H1 (cell line): ENCODE measurements at regions not wholly inside any gene's neighbourhood (a gene's known extent, or its start where the extent isn't known, plus 50 kb on each side); places are given as distances from the start of the nearest gene placed in this dataset.

Experiments
- CTCF ChIA-PET: fragments of 300-600 bp; sonication (Branson Sonifier 250); formaldehyde crosslinking; loops from one replicate; lab custom pipeline; 2021; ENCODE audit not compliant: partially characterized antibody; lab: Charles Lee
- POLR2A ChIA-PET: fragments of 300-600 bp; sonication (Branson Sonifier 250); formaldehyde crosslinking; loops from one replicate; lab custom pipeline; 2021; ENCODE audit warnings: inconsistent platforms; ENCODE audit not compliant: partially characterized antibody; lab: Charles Lee
- DNase-seq, 2 experiments: peaks; one replicate each; pipeline versions ENCODE4 v3.0.0 to v3.0.0-alpha.2; 2010 to 2022; ENCODE audit warnings: low spot score in 2 of 2, low read depth in 1 of 2, mixed read lengths in 1 of 2
- FAIRE-seq: peaks from 2 replicates; lab custom pipeline; 2011; peaks lifted over from hg19 to GRCh38; lab: Jason Lieb, UNC
- H2AFZ ChIP-seq: 2 replicates; pipeline ENCODE4 v1.8.1; 2012; ENCODE audit warnings: low read length, inconsistent platforms
- H2AK5ac ChIP-seq: 2 replicates; pipeline ENCODE4 v1.6.1; 2013; ENCODE audit warnings: low read depth, low read length
- H2BK120ac ChIP-seq: replicated peaks from 2 replicates; pipeline ENCODE3; 2013; ENCODE audit warnings: low read depth, low read length, inconsistent platforms
- H2BK12ac ChIP-seq: 2 replicates; pipeline ENCODE4 v1.6.1; 2013; ENCODE audit warnings: low read depth, low read length
- H2BK15ac ChIP-seq: 2 replicates; pipeline ENCODE4 v1.6.1; 2013; ENCODE audit warnings: low read length
- H2BK20ac ChIP-seq: 2 replicates; pipeline ENCODE4 v1.6.1; 2013; ENCODE audit warnings: low read length
- H2BK5ac ChIP-seq: 2 replicates; pipeline ENCODE4 v1.6.1; 2013; ENCODE audit warnings: low read depth, low read length
- H3K14ac ChIP-seq: 2 replicates; pipeline ENCODE4 v1.6.1; 2013; ENCODE audit warnings: inconsistent platforms; ENCODE audit not compliant: insufficient read length
- H3K18ac ChIP-seq: 2 replicates; pipeline ENCODE4 v1.6.1; 2013; ENCODE audit warnings: low read length; ENCODE audit errors: extremely low read depth
- H3K23ac ChIP-seq: 2 replicates; pipeline ENCODE4 v1.6.1; 2013; ENCODE audit warnings: inconsistent platforms; ENCODE audit not compliant: insufficient read length
- H3K23me2 ChIP-seq: 2 replicates; pipeline ENCODE4 v1.6.1; 2013; ENCODE audit warnings: low read depth, low read length
- H3K27ac ChIP-seq: 2 replicates; pipeline ENCODE4 v1.6.1; 2011; ENCODE audit warnings: low read depth, low read length, inconsistent platforms
- H3K27me3 ChIP-seq, 4 experiments: replicated peaks in 1 of 4; 1 replicate in 1 of 4; 2 replicates in 3 of 4; pipeline versions ENCODE4 v1.6.1 to v1.8.1; 2011 to 2013; ENCODE audit warnings: low read length in 3 of 4, mild to moderate bottlenecking in 3 of 4, inconsistent platforms in 2 of 4, mixed read lengths in 2 of 4, moderate library complexity in 1 of 4; ENCODE audit not compliant: control insufficient read depth in 3 of 4, insufficient read depth in 3 of 4; ENCODE audit errors: extremely low read depth in 1 of 4
- H3K36me3 ChIP-seq, 4 experiments: 2 replicates each; pipeline versions ENCODE4 v1.6.1 to v1.8.1; 2011 to 2013; ENCODE audit warnings: mild to moderate bottlenecking in 4 of 4, low read length in 3 of 4, moderate library complexity in 2 of 4, control low read depth in 1 of 4, inconsistent platforms in 1 of 4; ENCODE audit not compliant: insufficient read depth in 4 of 4, control insufficient read depth in 2 of 4
- H3K4ac ChIP-seq: replicated peaks from 2 replicates; pipeline ENCODE3; 2013; ENCODE audit warnings: low read length, low read depth, mixed read lengths, inconsistent platforms; ENCODE audit not compliant: insufficient read length
- H3K4me1 ChIP-seq, 4 experiments: replicated peaks in 1 of 4; 1 replicate in 1 of 4; 2 replicates in 3 of 4; pipeline versions ENCODE4 v1.6.1 to v1.8.1; 2011 to 2013; ENCODE audit warnings: low read length in 3 of 4, inconsistent platforms in 2 of 4, mixed read lengths in 1 of 4; ENCODE audit not compliant: insufficient read depth in 4 of 4, control insufficient read depth in 3 of 4
- H3K4me2 ChIP-seq, 2 experiments: 2 replicates each; pipeline versions ENCODE4 v1.6.1 to v1.8.1; 2011 to 2013; ENCODE audit warnings: low read depth in 2 of 2, low read length in 2 of 2, control low read depth in 1 of 2, inconsistent platforms in 1 of 2, mild to moderate bottlenecking in 1 of 2; ENCODE audit not compliant: insufficient read depth in 1 of 2
- H3K4me3 ChIP-seq, 4 experiments: fragments of 200-600, 300-600 bp in 1 of 4; sonication (generic), shearing (Covaris generic), sonication (Bioruptor Twin) in 1 of 4; 2 replicates each; pipeline versions ENCODE4 v1.5.1 to v1.8.1; 2011 to 2016; ENCODE audit warnings: low read length in 4 of 4, low read depth in 3 of 4, control low read depth in 2 of 4, inconsistent platforms in 2 of 4, mild to moderate bottlenecking in 2 of 4, mixed read lengths in 1 of 4, moderate library complexity in 1 of 4; ENCODE audit not compliant: insufficient read depth in 2 of 4; ENCODE audit errors: extremely low read depth in 1 of 4
- H3K56ac ChIP-seq: replicated peaks from 2 replicates; pipeline ENCODE3; 2013; ENCODE audit warnings: low read depth, mild to moderate bottlenecking, mixed read lengths, low read length, inconsistent platforms; ENCODE audit not compliant: insufficient read length
- H3K79me1 ChIP-seq: 2 replicates; pipeline ENCODE4 v1.6.1; 2013; ENCODE audit warnings: low read depth, low read length, control low read depth
- H3K79me2 ChIP-seq, 2 experiments: 2 replicates each; pipeline versions ENCODE4 v1.6.1 to v1.8.1; 2012 to 2013; ENCODE audit warnings: low read length in 2 of 2, mild to moderate bottlenecking in 2 of 2, inconsistent platforms in 1 of 2; ENCODE audit not compliant: insufficient read depth in 2 of 2, control insufficient read depth in 1 of 2
- H3K9ac ChIP-seq, 4 experiments: replicated peaks in 1 of 4; 1 replicate in 1 of 4; 2 replicates in 3 of 4; pipeline versions ENCODE4 v1.6.1 to v1.8.1; 2011 to 2013; ENCODE audit warnings: low read depth in 3 of 4, low read length in 3 of 4, control low read depth in 2 of 4, mild to moderate bottlenecking in 2 of 4, moderate library complexity in 2 of 4, inconsistent platforms in 1 of 4; ENCODE audit errors: extremely low read depth in 1 of 4
- H3K9me3 ChIP-seq, 2 experiments: 2 replicates each; pipeline versions ENCODE4 v1.6.1 to v1.8.1; 2012 to 2013; ENCODE audit warnings: mild to moderate bottlenecking in 2 of 2, moderate library complexity in 2 of 2, control low read depth in 1 of 2, inconsistent platforms in 1 of 2, low read depth in 1 of 2, low read length in 1 of 2, mixed read lengths in 1 of 2; ENCODE audit not compliant: insufficient read depth in 2 of 2
- H4K20me1 ChIP-seq, 2 experiments: replicated peaks in 1 of 2; 2 replicates each; pipeline versions ENCODE3 to v1.8.1; 2011 to 2013; ENCODE audit warnings: inconsistent platforms in 2 of 2, low read length in 2 of 2, mild to moderate bottlenecking in 1 of 2; ENCODE audit not compliant: insufficient read depth in 2 of 2, control insufficient read depth in 1 of 2
- H4K5ac ChIP-seq: 2 replicates; pipeline ENCODE4 v1.6.1; 2013; ENCODE audit warnings: low read length, low read depth, mixed read lengths, inconsistent platforms; ENCODE audit not compliant: insufficient read length
- H4K8ac ChIP-seq: 2 replicates; pipeline ENCODE4 v1.8.0; 2013; ENCODE audit warnings: mild to moderate bottlenecking, moderate library complexity, low read length, inconsistent platforms; ENCODE audit not compliant: insufficient read depth; ENCODE audit errors: extremely low read depth
- H4K91ac ChIP-seq: replicated peaks from 2 replicates; pipeline ENCODE3; 2013; ENCODE audit warnings: low read length, mixed read lengths, inconsistent platforms; ENCODE audit not compliant: insufficient read length
- ATF3 ChIP-seq: IDR thresholded peaks from 2 replicates; pipeline ENCODE4 v1.6.1; 2011; ENCODE audit warnings: low read depth, mild to moderate bottlenecking, low read length; ENCODE audit not compliant: insufficient read depth
- BRCA1 ChIP-seq: IDR thresholded peaks from 2 replicates; pipeline ENCODE4 v1.6.1; 2012; ENCODE audit warnings: low read depth, low read length, improper control_type of control experiment
- E2F6 ChIP-seq: IDR thresholded peaks from 2 replicates; pipeline ENCODE4 v1.6.1; 2012; ENCODE audit warnings: inconsistent platforms
- GABPA ChIP-seq: IDR thresholded peaks from 2 replicates; pipeline ENCODE4 v1.6.1; 2011; ENCODE audit warnings: mild to moderate bottlenecking, low read length, moderate library complexity, borderline replicate concordance; ENCODE audit not compliant: insufficient read depth
- GTF2F1 ChIP-seq: IDR thresholded peaks from 2 replicates; pipeline ENCODE4 v1.6.1; 2012; ENCODE audit warnings: low read depth, low read length, improper control_type of control experiment, borderline replicate concordance
- JUND ChIP-seq: IDR thresholded peaks from 2 replicates; pipeline ENCODE4 v1.6.1; 2011; ENCODE audit warnings: mild to moderate bottlenecking, improper control_type of control experiment, low read length
- MAFK ChIP-seq: IDR thresholded peaks from 2 replicates; pipeline ENCODE4 v1.6.1; 2012; ENCODE audit warnings: low read depth, mild to moderate bottlenecking, improper control_type of control experiment, low read length
- PHF8 ChIP-seq: fragments of 200-600 bp; sonication (generic); conservative IDR thresholded peaks from 2 replicates; pipeline ENCODE4 v1.7.1; 2012; ENCODE audit warnings: low read depth, mild to moderate bottlenecking, inconsistent platforms, low read length, moderate library complexity
- POLR2A ChIP-seq, 2 experiments: IDR thresholded peaks; 1 replicate in 1 of 2; 2 replicates in 1 of 2; pipeline ENCODE4 v1.6.1; 2011; ENCODE audit warnings: low read depth in 2 of 2, low read length in 2 of 2, mild to moderate bottlenecking in 2 of 2; ENCODE audit errors: control extremely low read depth in 1 of 2
- POU5F1 ChIP-seq: IDR thresholded peaks from 2 replicates; pipeline ENCODE4 v1.6.1; 2011; ENCODE audit warnings: low read depth, mild to moderate bottlenecking, low read length, moderate library complexity
- SRF ChIP-seq: IDR thresholded peaks from 2 replicates; pipeline ENCODE4 v1.6.1; 2011; ENCODE audit warnings: mild to moderate bottlenecking, low read depth, low read length, moderate library complexity
- TCF12 ChIP-seq: IDR thresholded peaks from 2 replicates; pipeline ENCODE4 v1.6.1; 2011; ENCODE audit warnings: low read depth, mild to moderate bottlenecking, low read length
- USF2 ChIP-seq: IDR thresholded peaks from 2 replicates; pipeline ENCODE4 v1.6.1; 2011; ENCODE audit warnings: low read length, improper control_type of control experiment
- ZNF274 ChIP-seq: IDR thresholded peaks from 2 replicates; pipeline ENCODE4 v1.7.0; 2012; ENCODE audit warnings: low read length, borderline replicate concordance; ENCODE audit errors: extremely low read depth
- WGBS, 2 experiments: shearing (Covaris generic) in 1 of 2; methylation state at CpG; one replicate each; pipeline versions ENCODE4 v1.1.6 to v1.1.7; 2013 to 2015; ENCODE audit warnings: low lambda C conversion rate in 2 of 2, mixed read lengths in 2 of 2, inconsistent platforms in 1 of 2, low coverage in 1 of 2, missing lambda C conversion rate in 1 of 2; ENCODE audit not compliant: insufficient replicate concordance in 2 of 2, insufficient coverage in 1 of 2, insufficient read length in 1 of 2; ENCODE audit errors: extremely low coverage in 1 of 2, missing lambda C conversion rate in 1 of 2; 5-methylcytosine and 5-hydroxymethylcytosine counted together

- no peak overlapping the region for H4K91ac ChIP-seq
- H3K9me3 ChIP-seq: no peaks in the 10 kb centered on the region
- no peak overlapping the region for H3K14ac ChIP-seq
- no peaks in the 10 kb centered on the region for H4K20me1 ChIP-seq
- no peaks in the 10 kb centered on the region for H3K79me2 ChIP-seq
- H4K5ac ChIP-seq: no peak overlapping the region
- no peaks in the 10 kb centered on the region for H3K79me1 ChIP-seq
- H3K4ac ChIP-seq: no peak overlapping the region
- H3K27me3 ChIP-seq: no peaks in the 10 kb centered on the region
- H3K23ac ChIP-seq: no peak overlapping the region
- no peak overlapping the region for H2BK20ac ChIP-seq
- H2BK12ac ChIP-seq: no peak overlapping the region
- no peak overlapping the region for H2BK120ac ChIP-seq
- H2AK5ac ChIP-seq: no peak overlapping the region
- no peak for TF ChIP-seq ZNF274
- no peak for TF ChIP-seq PHF8
- no peak for TF ChIP-seq ATF3
- TF ChIP-seq POLR2A (IDR thresholded peaks at IDR 0.05; ENCODE audit: control extremely low read depth in 1 of 2, low read depth in 2 of 2, low read length in 2 of 2): no peak
- no peak for TF ChIP-seq MAFK
- TF ChIP-seq TCF12: no peak
- no peak for TF ChIP-seq SRF
- TF ChIP-seq JUND: no peak
- no peak for TF ChIP-seq BRCA1
- no peak for TF ChIP-seq USF2
- TF ChIP-seq GTF2F1: no peak
- TF ChIP-seq GABPA: no peak
- TF ChIP-seq POU5F1: no peak
- no peak for TF ChIP-seq E2F6
- H2AFZ ChIP-seq: no peak overlapping the region
- FAIRE-seq (no peak), DNase-seq (no peak)
- H3K4me1 ChIP-seq: no peaks in the 10 kb centered on the region
- no peak overlapping the region for H3K9ac ChIP-seq
- H3K23me2 ChIP-seq: no peaks in the 10 kb centered on the region
- ChIA-PET POLR2A (no interaction called here), CTCF (no interaction called here)
- H3K4me3 ChIP-seq: no peak overlapping the region
- H3K4me2 ChIP-seq: no peak overlapping the region
- no peak overlapping the region for H4K8ac ChIP-seq
- no peak overlapping the region for H3K56ac ChIP-seq
- no peak overlapping the region for H3K18ac ChIP-seq
- no peak overlapping the region for H3K27ac ChIP-seq
- WGBS, 2 experiments: 96% methylated on average over 5 of the region's 5 CpGs; no CpG with 5 or more reads in 1 of the 2 experiments
- H3K36me3 ChIP-seq: no peaks in the 10 kb centered on the region
- no peak overlapping the region for H2BK5ac ChIP-seq
- no peak overlapping the region for H2BK15ac ChIP-seq
Observed at GRCh38 chrX:5250106-5250505, 978.6 kb downstream of the NLGN4X start.
